ENCODE measurements at regions not wholly inside any gene's neighbourhood (a gene's known extent, or its start where the extent isn't known, plus 50 kb on each side); places are given as distances from the start of the nearest gene placed in this dataset.
A peak's percentile ranks its signal among the peaks of the same experiment; 100 is the strongest.

GRCh38 chr2:79271456-79271855 is 111.9 kb upstream of the REG3A start:
- Mint-ChIP-seq H3K4me1 (ENCODE audit: unreplicated experiment) (peaks cover 10% of the 10 kb centered on the region), H3K27me3 (no peaks in the 10 kb centered on the region), H3K36me3 (no peaks in the 10 kb centered on the region), H3K27ac (peak overlapping the region; percentile 18), H3K9me3 (no peaks in the 10 kb centered on the region), H3K4me3 (no peak overlapping the region)
- no peak for DNase-seq (ENCODE audit: extremely low spot score, unreplicated experiment)
- TF ChIP-seq, protein P1, sequence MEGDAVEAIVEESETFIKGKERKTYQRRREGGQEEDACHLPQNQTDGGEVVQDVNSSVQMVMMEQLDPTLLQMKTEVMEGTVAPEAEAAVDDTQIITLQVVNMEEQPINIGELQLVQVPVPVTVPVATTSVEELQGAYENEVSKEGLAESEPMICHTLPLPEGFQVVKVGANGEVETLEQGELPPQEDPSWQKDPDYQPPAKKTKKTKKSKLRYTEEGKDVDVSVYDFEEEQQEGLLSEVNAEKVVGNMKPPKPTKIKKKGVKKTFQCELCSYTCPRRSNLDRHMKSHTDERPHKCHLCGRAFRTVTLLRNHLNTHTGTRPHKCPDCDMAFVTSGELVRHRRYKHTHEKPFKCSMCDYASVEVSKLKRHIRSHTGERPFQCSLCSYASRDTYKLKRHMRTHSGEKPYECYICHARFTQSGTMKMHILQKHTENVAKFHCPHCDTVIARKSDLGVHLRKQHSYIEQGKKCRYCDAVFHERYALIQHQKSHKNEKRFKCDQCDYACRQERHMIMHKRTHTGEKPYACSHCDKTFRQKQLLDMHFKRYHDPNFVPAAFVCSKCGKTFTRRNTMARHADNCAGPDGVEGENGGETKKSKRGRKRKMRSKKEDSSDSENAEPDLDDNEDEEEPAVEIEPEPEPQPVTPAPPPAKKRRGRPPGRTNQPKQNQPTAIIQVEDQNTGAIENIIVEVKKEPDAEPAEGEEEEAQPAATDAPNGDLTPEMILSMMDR (conservative IDR thresholded peaks at IDR 0.05) = no peak

DNA sequence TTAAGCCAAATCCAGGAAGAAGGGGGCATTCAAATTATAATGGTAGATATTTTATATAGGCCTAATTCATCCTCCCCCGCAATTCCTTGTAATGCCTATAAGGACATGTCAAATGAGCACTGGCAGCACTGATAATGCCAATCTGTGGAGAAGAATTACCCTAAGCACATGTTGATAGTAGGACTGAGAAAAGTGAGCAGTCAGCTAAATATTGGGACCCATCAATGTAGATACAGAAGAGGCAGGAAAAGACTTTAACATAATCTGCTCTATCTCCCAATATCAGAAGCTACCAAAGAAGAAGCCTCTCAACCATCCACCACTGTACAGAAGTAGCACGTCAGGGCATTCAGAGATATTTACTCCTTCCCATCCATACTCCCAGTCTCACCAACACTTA is 101.3 kb upstream of the REG3A start:
- Mint-ChIP-seq H3K4me3 (no peak overlapping the region), H3K9me3 (peaks cover 4% of the 10 kb centered on the region), H3K36me3 (no peaks in the 10 kb centered on the region), H3K4me1 (ENCODE audit: unreplicated experiment) (no peaks in the 10 kb centered on the region), H3K27me3 (no peaks in the 10 kb centered on the region), H3K27ac (no peak overlapping the region)
- TF ChIP-seq, protein P1 (conservative IDR thresholded peaks at IDR 0.05) = no peak
- no peak for DNase-seq (ENCODE audit: extremely low spot score, unreplicated experiment)

GRCh38 chr2:79259959-79260358 is 100.4 kb upstream of the REG3A start:
- Mint-ChIP-seq H3K27me3 (peaks cover 3% of the 10 kb centered on the region), H3K4me1 (ENCODE audit: unreplicated experiment) (no peaks in the 10 kb centered on the region), H3K4me3 (no peak overlapping the region), H3K9me3 (peaks cover 4% of the 10 kb centered on the region), H3K36me3 (no peaks in the 10 kb centered on the region), H3K27ac (no peak overlapping the region)
- no peak for DNase-seq (ENCODE audit: extremely low spot score, unreplicated experiment)
- TF ChIP-seq, protein P1 (conservative IDR thresholded peaks at IDR 0.05) = no peak

- TF ChIP-seq, protein P1 (conservative IDR thresholded peaks at IDR 0.05) = no peak
- H3K4me1 Mint-ChIP-seq (ENCODE audit: unreplicated experiment) = no peaks in the 10 kb centered on the region
- peaks cover 4% of the 10 kb centered on the region for H3K9me3 Mint-ChIP-seq
- no peak for DNase-seq (ENCODE audit: extremely low spot score, unreplicated experiment)
- no peaks in the 10 kb centered on the region for H3K36me3 Mint-ChIP-seq
- no peak overlapping the region for H3K27ac Mint-ChIP-seq
- peaks cover 3% of the 10 kb centered on the region for H3K27me3 Mint-ChIP-seq
- no peak overlapping the region for H3K4me3 Mint-ChIP-seq
These were observed 99.7 kb upstream of the REG3A start for GRCh38 chr2:79259296-79259695.

DNA sequence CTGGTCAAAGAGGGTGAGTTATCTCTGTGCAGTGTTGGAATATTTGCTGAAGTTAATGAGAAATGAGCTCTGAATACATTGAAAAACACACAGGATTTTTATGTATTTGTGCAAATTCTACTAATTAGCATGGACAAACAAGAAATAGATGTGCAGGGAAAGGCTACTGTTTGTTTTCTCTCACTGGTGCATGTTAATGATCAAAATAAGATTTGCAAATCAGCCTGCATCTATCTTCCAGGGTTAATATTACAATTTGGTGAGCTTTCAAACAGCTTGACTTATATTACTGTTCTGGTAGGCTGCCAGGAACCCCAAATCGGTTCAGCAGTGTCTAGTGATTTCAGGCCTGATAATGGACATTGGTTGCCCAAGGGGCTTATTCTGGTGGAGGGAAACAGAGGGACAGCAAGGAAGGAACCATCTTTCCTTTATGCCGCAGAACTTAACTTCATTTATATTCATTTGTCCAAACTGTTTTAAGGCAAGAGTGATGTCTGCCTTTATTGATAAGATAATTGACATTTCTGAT is 93.8 kb upstream of the REG3A start:
- no peaks in the 10 kb centered on the region for H3K9me3 Mint-ChIP-seq
- H3K27me3 Mint-ChIP-seq = peaks cover 3% of the 10 kb centered on the region
- no peak for DNase-seq (ENCODE audit: extremely low spot score, unreplicated experiment)
- TF ChIP-seq, protein P1 (conservative IDR thresholded peaks at IDR 0.05) = no peak
- H3K4me1 Mint-ChIP-seq (ENCODE audit: unreplicated experiment) = no peaks in the 10 kb centered on the region
- H3K36me3 Mint-ChIP-seq = no peaks in the 10 kb centered on the region
- H3K27ac Mint-ChIP-seq = no peak overlapping the region
- H3K4me3 Mint-ChIP-seq = no peak overlapping the region

DNA sequence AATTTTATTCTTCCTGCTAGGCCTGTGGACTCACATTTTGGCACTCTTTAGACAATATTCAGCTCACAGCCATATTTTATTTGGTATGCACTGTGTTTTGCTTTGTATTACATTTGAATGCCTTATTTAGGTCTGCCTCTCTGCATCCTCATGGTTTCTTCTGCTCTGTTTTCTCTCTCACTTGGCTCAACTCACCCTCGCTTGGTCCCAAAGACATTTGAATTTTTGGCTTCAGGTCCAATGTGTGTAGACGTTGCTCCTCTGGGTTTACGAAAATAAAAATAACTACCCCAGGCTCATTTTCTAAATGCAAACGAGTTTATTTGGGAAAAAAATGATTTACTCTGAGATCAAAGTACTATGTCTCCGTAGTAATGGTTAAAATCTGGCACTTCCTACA is 91.1 kb upstream of the REG3A start:
- Mint-ChIP-seq H3K4me3 (no peak overlapping the region), H3K4me1 (ENCODE audit: unreplicated experiment) (no peaks in the 10 kb centered on the region), H3K27ac (no peak overlapping the region), H3K9me3 (no peaks in the 10 kb centered on the region), H3K36me3 (no peaks in the 10 kb centered on the region), H3K27me3 (peaks cover 3% of the 10 kb centered on the region)
- no peak for DNase-seq (ENCODE audit: extremely low spot score, unreplicated experiment)
- TF ChIP-seq, protein P1 (conservative IDR thresholded peaks at IDR 0.05) = no peak

All from type B pancreatic cell (in vitro differentiated cells).